Fibroblast of pulmonary artery (primary cell): ENCODE measurements at regions not wholly inside any gene's neighbourhood (a gene's known extent, or its start where the extent isn't known, plus 50 kb on each side); places are given as distances from the start of the nearest gene placed in this dataset.
A peak's percentile ranks its signal among the peaks of the same experiment; 100 is the strongest.

ENCODE experiments used
- DNase-seq: peaks from one replicate; pipeline ENCODE4 v3.0.0-alpha.2; 2010; ENCODE audit warnings: low read depth
- H3K4me3 ChIP-seq: replicated peaks from 2 replicates; pipeline ENCODE4 v1.5.1; 2011; ENCODE audit warnings: low read depth, mild to moderate bottlenecking, control low read depth, low read length, moderate library complexity
- TF ChIP-seq, protein P1 (sequence below): IDR thresholded peaks from 2 replicates; pipeline ENCODE4 v1.5.1; 2011; ENCODE audit warnings: mild to moderate bottlenecking, control low read depth, low read length, inconsistent platforms; ENCODE audit errors: missing control alignments

DNA sequence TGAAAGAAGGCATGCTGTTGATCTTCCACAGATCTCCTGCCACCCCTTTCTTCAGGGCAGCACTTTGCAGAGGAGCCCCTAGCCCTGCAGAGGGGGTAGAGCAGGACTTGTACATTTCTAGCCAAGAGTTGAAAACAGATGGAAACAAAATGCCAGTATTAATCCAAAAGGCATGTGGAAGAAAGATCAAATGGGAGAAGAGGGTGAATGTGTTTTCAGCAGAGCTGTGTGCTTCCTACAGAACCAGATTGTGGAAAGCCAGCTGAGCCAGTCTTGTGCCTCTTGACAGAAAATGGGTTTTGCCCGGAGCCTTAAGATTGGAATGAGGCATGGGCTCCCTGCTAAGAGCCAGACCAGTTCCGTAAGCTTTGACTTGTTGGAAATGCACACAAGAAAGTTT lies 105.2 kb upstream of the TSPAN2 start:
- TF ChIP-seq, protein P1, sequence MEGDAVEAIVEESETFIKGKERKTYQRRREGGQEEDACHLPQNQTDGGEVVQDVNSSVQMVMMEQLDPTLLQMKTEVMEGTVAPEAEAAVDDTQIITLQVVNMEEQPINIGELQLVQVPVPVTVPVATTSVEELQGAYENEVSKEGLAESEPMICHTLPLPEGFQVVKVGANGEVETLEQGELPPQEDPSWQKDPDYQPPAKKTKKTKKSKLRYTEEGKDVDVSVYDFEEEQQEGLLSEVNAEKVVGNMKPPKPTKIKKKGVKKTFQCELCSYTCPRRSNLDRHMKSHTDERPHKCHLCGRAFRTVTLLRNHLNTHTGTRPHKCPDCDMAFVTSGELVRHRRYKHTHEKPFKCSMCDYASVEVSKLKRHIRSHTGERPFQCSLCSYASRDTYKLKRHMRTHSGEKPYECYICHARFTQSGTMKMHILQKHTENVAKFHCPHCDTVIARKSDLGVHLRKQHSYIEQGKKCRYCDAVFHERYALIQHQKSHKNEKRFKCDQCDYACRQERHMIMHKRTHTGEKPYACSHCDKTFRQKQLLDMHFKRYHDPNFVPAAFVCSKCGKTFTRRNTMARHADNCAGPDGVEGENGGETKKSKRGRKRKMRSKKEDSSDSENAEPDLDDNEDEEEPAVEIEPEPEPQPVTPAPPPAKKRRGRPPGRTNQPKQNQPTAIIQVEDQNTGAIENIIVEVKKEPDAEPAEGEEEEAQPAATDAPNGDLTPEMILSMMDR = no peak

DNA sequence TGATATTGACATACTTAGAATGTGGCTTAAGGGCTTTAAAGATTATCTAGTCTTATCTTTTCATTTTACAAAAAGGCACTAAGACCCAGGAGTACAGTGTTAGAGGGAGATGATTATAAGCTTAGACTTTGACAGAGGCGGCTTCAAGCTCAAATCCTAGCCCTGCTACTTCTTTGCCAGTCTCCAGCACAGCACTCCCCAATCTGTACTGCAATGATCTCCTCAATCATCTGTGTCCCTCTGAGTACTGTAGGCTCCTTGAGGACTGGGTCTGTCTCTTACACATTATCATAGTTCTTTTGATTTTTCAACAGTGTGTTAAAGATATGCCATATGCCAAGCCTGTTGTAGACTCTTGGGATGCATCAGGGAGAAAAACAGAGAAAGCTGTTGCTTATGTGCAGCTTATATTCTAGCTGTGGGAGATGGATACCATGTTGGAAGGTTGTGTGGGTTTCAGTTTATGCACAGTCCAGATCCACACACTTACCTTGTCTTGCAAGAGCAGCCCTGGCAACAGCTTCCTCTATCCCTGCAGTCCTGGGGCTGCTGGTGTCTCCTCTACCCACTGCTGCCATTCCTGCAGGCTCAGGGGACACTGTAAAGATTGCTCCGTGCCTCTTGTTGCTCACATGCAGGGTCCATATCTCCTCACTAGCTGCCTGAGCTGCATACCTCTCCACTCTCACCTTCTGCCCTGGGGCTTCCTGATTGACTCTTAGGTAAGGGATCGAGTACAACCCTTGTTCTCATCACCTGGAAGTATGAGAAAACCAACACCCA lies 103.9 kb upstream of the TSPAN2 start:
- H3K4me3 ChIP-seq = no peak overlapping the region
- no peak for DNase-seq
- TF ChIP-seq, protein P1 = no peak

More for the DNA sequence above, 105.2 kb upstream of the TSPAN2 start:
- DNase-seq = no peak
- no peak overlapping the region for H3K4me3 ChIP-seq

DNA sequence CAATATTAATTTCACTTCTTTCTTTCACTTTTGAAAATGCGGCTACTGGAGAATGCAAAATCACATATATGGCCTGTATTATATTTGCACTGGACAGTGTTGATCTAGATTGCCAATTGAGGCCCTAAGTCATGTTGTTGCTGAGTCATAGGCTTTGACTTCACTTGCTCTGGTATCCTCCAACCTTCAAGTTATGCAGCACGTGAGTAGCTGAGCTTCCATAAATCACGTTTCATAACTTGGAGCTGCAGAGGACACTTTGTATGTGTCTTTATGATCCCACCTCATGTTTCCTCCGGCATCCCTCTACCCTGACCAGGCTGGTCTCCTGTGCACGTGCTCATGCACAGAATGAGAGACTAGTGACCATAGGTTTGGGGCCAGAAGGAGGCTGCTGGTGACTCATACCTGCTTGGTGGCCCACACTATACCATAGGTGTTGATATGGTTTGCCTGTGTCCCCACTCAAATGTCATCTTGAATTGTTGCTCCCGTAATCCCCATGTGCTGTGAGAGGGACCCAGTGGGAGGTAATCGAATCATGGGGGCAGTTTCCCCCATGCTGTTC lies 103.0 kb upstream of the TSPAN2 start:
- no peak for DNase-seq
- TF ChIP-seq, protein P1 = no peak
- H3K4me3 ChIP-seq = no peak overlapping the region

DNA sequence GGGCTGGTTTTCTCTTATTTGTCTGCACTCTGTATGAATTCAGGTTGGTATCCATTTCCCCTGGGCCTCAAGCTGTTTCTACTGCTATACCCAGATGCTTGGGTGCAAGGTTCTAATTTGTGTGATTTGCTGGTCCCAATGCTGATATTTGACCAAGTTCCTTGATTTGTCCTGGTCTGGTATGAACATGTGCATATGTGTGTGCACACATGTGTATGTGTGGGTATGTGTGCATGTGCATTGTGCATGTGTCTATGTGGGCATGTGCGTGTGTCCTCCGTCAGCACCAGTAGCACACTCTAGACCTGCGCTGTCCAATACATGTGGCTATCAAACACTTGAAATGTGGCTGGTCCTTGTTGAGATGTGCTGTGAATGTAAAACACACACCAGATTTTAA lies 102.4 kb upstream of the TSPAN2 start:
- DNase-seq = no peak
- H3K4me3 ChIP-seq = no peak overlapping the region
- TF ChIP-seq, protein P1 = no peak

DNA sequence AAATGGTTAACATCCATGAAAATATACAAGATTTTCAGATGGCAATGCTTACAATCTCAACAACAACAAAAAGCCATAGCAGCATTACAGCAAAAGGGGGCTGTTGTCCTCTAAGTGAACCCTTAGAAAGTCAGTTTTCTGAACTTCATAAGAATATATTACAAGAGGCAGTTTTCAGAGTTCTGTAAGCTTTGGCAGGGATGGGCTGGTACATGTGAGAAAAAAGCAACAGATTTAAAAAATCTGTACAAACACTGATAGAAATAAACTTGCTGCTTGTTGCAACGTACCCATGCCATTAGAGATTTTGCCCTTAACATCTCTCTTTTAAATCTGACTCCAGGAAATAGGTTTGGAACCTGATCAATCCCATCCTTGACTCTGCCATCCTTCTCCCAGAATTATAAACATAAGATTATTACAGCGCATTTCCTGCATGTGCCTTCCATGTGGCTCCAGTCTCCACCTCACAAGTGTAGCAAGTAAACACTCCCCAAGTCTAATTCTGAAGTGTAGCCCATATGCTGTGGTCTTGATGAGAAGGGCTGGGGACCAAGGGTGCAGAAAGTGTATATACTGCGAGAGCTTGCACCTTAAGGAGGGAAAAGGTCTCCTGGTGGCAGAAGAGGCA lies 101.4 kb upstream of the TSPAN2 start:
- TF ChIP-seq, protein P1 = no peak

DNA sequence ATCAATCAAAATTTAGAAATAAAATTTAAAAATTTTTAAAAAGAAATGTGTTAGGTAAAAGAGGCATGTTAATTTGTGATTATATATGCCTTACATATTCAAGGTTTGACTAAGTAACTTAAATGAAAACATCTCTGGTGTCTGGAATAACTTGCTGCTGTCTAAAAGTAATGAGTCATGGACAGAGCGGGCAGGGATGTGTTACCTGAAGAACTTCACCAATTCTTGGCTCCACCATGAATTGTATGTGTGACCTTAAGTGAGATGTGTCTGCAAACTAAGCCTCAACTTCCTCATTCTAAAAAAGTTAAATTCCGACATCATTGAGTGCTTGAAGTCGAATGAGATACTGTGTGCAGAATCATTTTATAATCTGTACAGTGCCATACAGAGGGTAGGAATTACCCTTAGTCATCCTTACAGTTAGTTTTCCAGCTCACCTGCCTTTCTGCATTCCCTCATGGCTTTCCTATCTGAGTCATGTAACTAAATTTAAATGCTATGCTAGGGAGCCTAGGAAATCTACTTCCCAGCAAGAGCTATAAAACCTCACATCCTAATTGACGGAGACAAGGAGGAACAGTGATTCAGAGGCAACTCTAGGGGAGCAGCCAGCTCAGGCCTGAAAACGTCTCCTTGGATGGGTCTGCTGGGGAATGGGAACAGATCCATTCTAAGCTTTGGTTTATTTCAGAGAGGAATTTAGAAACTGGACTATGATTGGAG lies 100.7 kb upstream of the TSPAN2 start:
- H3K4me3 ChIP-seq = no peak overlapping the region
- peak; percentile 71 for DNase-seq

More for the DNA sequence above, 101.4 kb upstream of the TSPAN2 start:
- H3K4me3 ChIP-seq = no peak overlapping the region
- DNase-seq = no peak

More for the DNA sequence above, 100.7 kb upstream of the TSPAN2 start:
- TF ChIP-seq, protein P1 = no peak
